ENCODE measurements at regions not wholly inside any gene's neighbourhood (a gene's known extent, or its start where the extent isn't known, plus 50 kb on each side); places are given as distances from the start of the nearest gene placed in this dataset.

DNA sequence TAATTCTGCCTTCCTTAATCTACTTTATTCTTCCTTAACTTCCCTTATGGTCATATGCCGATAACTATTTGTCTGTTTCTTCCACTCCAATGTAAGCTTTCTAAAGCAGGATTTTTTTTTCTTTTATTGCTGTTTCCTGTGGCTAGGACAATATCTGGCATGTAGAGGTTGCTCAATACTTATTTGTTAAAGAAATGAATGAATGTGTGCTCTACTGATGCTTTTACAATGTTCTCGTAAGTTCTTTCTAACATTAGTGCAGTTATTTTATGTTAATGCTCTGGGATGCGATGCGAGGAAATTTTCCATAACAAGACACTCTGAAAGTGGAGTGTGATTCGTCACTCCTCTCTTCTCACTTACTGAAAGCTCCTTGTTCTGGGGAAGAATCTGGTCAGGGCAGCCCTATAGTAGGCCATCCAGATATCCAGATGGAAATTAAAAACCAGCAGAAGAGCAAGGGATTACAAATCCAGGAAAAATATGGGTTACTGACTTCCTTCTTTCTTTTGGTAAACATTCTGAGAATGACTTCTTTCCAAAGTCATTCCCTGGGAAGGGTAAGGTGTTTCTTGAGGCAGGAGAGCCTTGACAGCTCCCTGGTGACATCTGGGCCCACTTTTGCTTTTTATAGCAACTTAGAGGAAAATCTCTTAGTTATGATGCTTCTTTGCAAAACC lies 420.4 kb downstream of the PDCD6IP start (continued):
- no peak for TF ChIP-seq GABPB1 (CRISPR knock-in tag; IDR thresholded peaks at IDR 0.05)
- no peak for TF ChIP-seq ATF1 (CRISPR knock-in tag; IDR thresholded peaks at IDR 0.05)
- TF ChIP-seq AFF4 (CRISPR knock-in tag; IDR thresholded peaks at IDR 0.05; ENCODE audit: borderline replicate concordance): no peak
- TF ChIP-seq RORB (CRISPR knock-in tag; IDR thresholded peaks at IDR 0.05): no peak

DNA sequence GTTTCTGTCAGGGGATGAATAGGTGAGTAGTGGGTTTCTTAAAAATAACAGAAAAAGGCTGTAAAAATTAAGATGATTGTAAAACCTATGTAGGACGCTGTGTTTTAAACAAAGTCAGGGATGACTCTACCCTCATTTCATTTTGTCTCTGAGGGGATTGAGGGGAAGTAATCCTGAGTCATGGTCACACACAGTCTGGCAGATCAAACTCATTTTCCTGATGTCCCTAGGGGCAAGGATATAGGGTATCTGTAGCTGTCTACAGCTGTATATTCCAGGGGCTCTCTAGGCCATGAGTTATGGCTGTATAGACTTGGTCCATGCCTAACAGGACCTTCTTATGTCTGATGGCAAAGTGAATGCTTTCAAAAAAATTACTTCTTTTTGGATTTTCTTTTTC lies 421.1 kb downstream of the PDCD6IP start:
- TF ChIP-seq ATF1 (CRISPR knock-in tag; IDR thresholded peaks at IDR 0.05): no peak
- no peak for TF ChIP-seq CREM (CRISPR knock-in tag; IDR thresholded peaks at IDR 0.05)
- no peak for TF ChIP-seq JAZF1 (CRISPR knock-in tag; IDR thresholded peaks at IDR 0.05)
- no peak for TF ChIP-seq FOXP4 (CRISPR knock-in tag; IDR thresholded peaks at IDR 0.05)
- no peak for TF ChIP-seq AFF4 (CRISPR knock-in tag; IDR thresholded peaks at IDR 0.05; ENCODE audit: borderline replicate concordance)
- TF ChIP-seq TCF7 (CRISPR knock-in tag; IDR thresholded peaks at IDR 0.05; ENCODE audit: low read depth): no peak
- TF ChIP-seq ZNF219 (CRISPR knock-in tag; IDR thresholded peaks at IDR 0.05; ENCODE audit: borderline replicate concordance): no peak
- TF ChIP-seq ZNF317 (CRISPR knock-in tag; IDR thresholded peaks at IDR 0.05; ENCODE audit: borderline replicate concordance, low read depth): no peak
- no peak for TF ChIP-seq FOXP1 (CRISPR knock-in tag; IDR thresholded peaks at IDR 0.05; ENCODE audit: borderline replicate concordance)
- no peak for TF ChIP-seq ZNF263 (CRISPR knock-in tag; IDR thresholded peaks at IDR 0.05; ENCODE audit: low read depth)
- DNase-seq (ENCODE audit: low spot score) (no peak), ATAC-seq (no peak)
- H3K27ac Mint-ChIP-seq: no peak overlapping the region
- 0 out of 2 replicates have a peak, but pooled peaks cover 3% of the 10 kb centered on the region for H3K9me3 Mint-ChIP-seq
- no peaks in the 10 kb centered on the region for H3K36me3 Mint-ChIP-seq
- 0 out of 2 replicates have a peak, but pooled peaks cover 4% of the 10 kb centered on the region for H3K4me1 Mint-ChIP-seq
- POLR2A ChIA-PET: no interaction called here
- CTCF ChIA-PET: no interaction called here
- H3K4me3 Mint-ChIP-seq: no peak overlapping the region
- H3K27me3 Mint-ChIP-seq (ENCODE audit: low read depth): no peaks in the 10 kb centered on the region; the same call in 1 of the 2 replicates

DNA sequence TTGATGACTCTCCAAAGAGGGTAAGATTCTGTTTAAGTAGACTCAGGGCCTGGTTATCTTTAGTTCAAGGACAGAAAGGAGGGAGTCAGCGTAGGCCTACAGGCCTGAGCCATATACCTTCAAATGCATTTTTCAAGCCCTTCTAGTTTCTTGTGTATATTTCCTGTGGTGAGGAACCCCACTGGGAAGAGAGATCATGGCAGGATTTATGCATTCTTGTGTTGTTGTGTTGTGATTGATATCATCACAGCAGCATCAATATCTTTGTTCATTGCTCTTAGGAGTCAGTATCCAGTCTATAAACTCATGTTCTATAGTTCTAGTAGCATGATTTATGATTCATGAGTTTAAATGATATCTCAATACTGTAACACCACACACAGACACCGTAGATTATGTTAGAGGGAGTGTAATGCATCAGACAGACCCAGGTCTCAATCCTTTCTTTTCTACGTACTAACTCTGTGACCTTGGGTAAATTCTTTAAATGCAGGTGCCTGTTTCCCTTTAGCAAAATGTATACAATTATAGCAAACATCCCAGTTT lies 427.5 kb downstream of the PDCD6IP start:
- ChIA-PET CTCF (no interaction called here), POLR2A (no interaction called here)
- H3K9me3 Mint-ChIP-seq: 0 out of 2 replicates have a peak, but pooled peaks cover 3% of the 10 kb centered on the region
- ATAC-seq (no peak), DNase-seq (ENCODE audit: low spot score) (no peak)
- H3K36me3 Mint-ChIP-seq: no peaks in the 10 kb centered on the region
- no peaks in the 10 kb centered on the region for H3K4me1 Mint-ChIP-seq
- no peak overlapping the region for H3K27ac Mint-ChIP-seq
- H3K27me3 Mint-ChIP-seq (ENCODE audit: low read depth): no peaks in the 10 kb centered on the region
- no peak overlapping the region for H3K4me3 Mint-ChIP-seq
- TF ChIP-seq ZNF396 (CRISPR knock-in tag; IDR thresholded peaks at IDR 0.05; ENCODE audit: borderline replicate concordance) (no peak), MLX (CRISPR knock-in tag; IDR thresholded peaks at IDR 0.05) (no peak), ETV6 (CRISPR knock-in tag; IDR thresholded peaks at IDR 0.05) (no peak), ELF4 (CRISPR knock-in tag; IDR thresholded peaks at IDR 0.05; ENCODE audit: low read depth) (no peak), ZNF416 (CRISPR knock-in tag; IDR thresholded peaks at IDR 0.05) (no peak), NR3C1 (CRISPR knock-in tag; conservative IDR thresholded peaks at IDR 0.05; ENCODE audit: low read depth) (no peak)
- TF ChIP-seq, protein P1, sequence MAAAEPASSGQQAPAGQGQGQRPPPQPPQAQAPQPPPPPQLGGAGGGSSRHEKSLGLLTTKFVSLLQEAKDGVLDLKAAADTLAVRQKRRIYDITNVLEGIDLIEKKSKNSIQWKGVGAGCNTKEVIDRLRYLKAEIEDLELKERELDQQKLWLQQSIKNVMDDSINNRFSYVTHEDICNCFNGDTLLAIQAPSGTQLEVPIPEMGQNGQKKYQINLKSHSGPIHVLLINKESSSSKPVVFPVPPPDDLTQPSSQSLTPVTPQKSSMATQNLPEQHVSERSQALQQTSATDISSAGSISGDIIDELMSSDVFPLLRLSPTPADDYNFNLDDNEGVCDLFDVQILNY (CRISPR knock-in tag; IDR thresholded peaks at IDR 0.05): no peak

All from WTC11 (cell line).